Activated naive CD8-positive, alpha-beta T cell treated with anti-CD3 and anti-CD28 coated beads, Interleukin-2, amount 50 U/mL, for 24 hours (primary cell): ENCODE measurements at regions not wholly inside any gene's neighbourhood (a gene's known extent, or its start where the extent isn't known, plus 50 kb on each side); places are given as distances from the start of the nearest gene placed in this dataset.
"Not testable (repeated sequence)": the region's sequence is repeated elsewhere in the genome, so short reads cannot be mapped to it uniquely, and the experiment has no call there.

Source experiments
- ATAC-seq: fragments of 150-1000 bp; cut with Tn5 transposase; one replicate; pipeline ENCODE4 v1.10.0; 2021
- DNase-seq: peaks from one replicate; pipeline ENCODE4 v3.0.0; 2021
- H3K27ac Mint-ChIP-seq: one replicate; pipeline ENCODE4 v1.8.0; 2021; ENCODE audit warnings: mild to moderate bottlenecking, mixed read lengths
- H3K27me3 Mint-ChIP-seq: one replicate; pipeline ENCODE4 v1.8.0; 2021; ENCODE audit warnings: mixed read lengths
- H3K36me3 Mint-ChIP-seq: one replicate; pipeline ENCODE4 v1.8.0; 2021; ENCODE audit warnings: low read depth, mixed read lengths
- H3K4me1 Mint-ChIP-seq: one replicate; pipeline ENCODE4 v1.8.0; 2021; ENCODE audit warnings: mixed read lengths
- H3K4me3 Mint-ChIP-seq: one replicate; pipeline ENCODE4 v1.8.0; 2021; ENCODE audit warnings: mild to moderate bottlenecking, moderate library complexity, mixed read lengths
- H3K9me3 Mint-ChIP-seq: one replicate; pipeline ENCODE4 v1.8.0; 2021; ENCODE audit warnings: mixed read lengths

GRCh38 chr2:82005889-82006288 is 1701.3 kb upstream of the LRRTM1 start:
- DNase-seq, H3K4me3 Mint-ChIP-seq: not testable (repeated sequence)

GRCh38 chr2:82001614-82002013 is 1697.1 kb upstream of the LRRTM1 start:
- H3K27me3 Mint-ChIP-seq: no peaks in the 10 kb centered on the region
- H3K9me3 Mint-ChIP-seq: peaks cover 12% of the 10 kb centered on the region
- no peak overlapping the region for H3K4me3 Mint-ChIP-seq
- H3K4me1 Mint-ChIP-seq: no peaks in the 10 kb centered on the region
- no peaks in the 10 kb centered on the region for H3K36me3 Mint-ChIP-seq
- ATAC-seq: no peak
- DNase-seq: no peak
- no peak overlapping the region for H3K27ac Mint-ChIP-seq

More at GRCh38 chr2:82005889-82006288, 1701.3 kb upstream of the LRRTM1 start:
- H3K4me1 Mint-ChIP-seq, ATAC-seq, H3K27me3 Mint-ChIP-seq, H3K27ac Mint-ChIP-seq, H3K36me3 Mint-ChIP-seq: not testable (repeated sequence)
- peaks cover 13% of the 10 kb centered on the region for H3K9me3 Mint-ChIP-seq

GRCh38 chr2:82000606-82001005 is 1696.1 kb upstream of the LRRTM1 start:
- no peaks in the 10 kb centered on the region for H3K4me1 Mint-ChIP-seq
- DNase-seq: no peak
- no peak overlapping the region for H3K27ac Mint-ChIP-seq
- H3K9me3 Mint-ChIP-seq: peaks cover 12% of the 10 kb centered on the region
- ATAC-seq: no peak
- no peaks in the 10 kb centered on the region for H3K27me3 Mint-ChIP-seq
- no peak overlapping the region for H3K4me3 Mint-ChIP-seq
- no peaks in the 10 kb centered on the region for H3K36me3 Mint-ChIP-seq

GRCh38 chr2:81996332-81996731 is 1691.8 kb upstream of the LRRTM1 start:
- DNase-seq (no peak), ATAC-seq (no peak)
- H3K9me3 Mint-ChIP-seq: peaks cover 7% of the 10 kb centered on the region
- H3K27ac Mint-ChIP-seq: no peak overlapping the region
- H3K27me3 Mint-ChIP-seq: no peaks in the 10 kb centered on the region
- no peaks in the 10 kb centered on the region for H3K4me1 Mint-ChIP-seq
- no peak overlapping the region for H3K4me3 Mint-ChIP-seq
- H3K36me3 Mint-ChIP-seq: no peaks in the 10 kb centered on the region

GRCh38 chr2:81991282-81991681 is 1686.7 kb upstream of the LRRTM1 start:
- Mint-ChIP-seq H3K4me1 (no peaks in the 10 kb centered on the region), H3K4me3 (no peak overlapping the region), H3K9me3 (no peaks in the 10 kb centered on the region), H3K27me3 (no peaks in the 10 kb centered on the region), H3K36me3 (no peaks in the 10 kb centered on the region), H3K27ac (no peak overlapping the region)
- ATAC-seq: no peak
- DNase-seq: no peak

GRCh38 chr2:81987370-81987769 is 1682.8 kb upstream of the LRRTM1 start:
- Mint-ChIP-seq H3K27ac (no peak overlapping the region), H3K4me3 (no peak overlapping the region), H3K4me1 (no peaks in the 10 kb centered on the region), H3K9me3 (no peaks in the 10 kb centered on the region), H3K36me3 (no peaks in the 10 kb centered on the region), H3K27me3 (no peaks in the 10 kb centered on the region)
- DNase-seq (no peak), ATAC-seq (no peak)

- no peaks in the 10 kb centered on the region for H3K9me3 Mint-ChIP-seq
- no peak overlapping the region for H3K27ac Mint-ChIP-seq
- DNase-seq (no peak), ATAC-seq (no peak)
- H3K27me3 Mint-ChIP-seq: no peaks in the 10 kb centered on the region
- no peaks in the 10 kb centered on the region for H3K36me3 Mint-ChIP-seq
- no peak overlapping the region for H3K4me3 Mint-ChIP-seq
- H3K4me1 Mint-ChIP-seq: no peaks in the 10 kb centered on the region
Measured at GRCh38 chr2:81984969-81985637, 1680.6 kb upstream of the LRRTM1 start.

GRCh38 chr2:81981585-81981984 is 1677.0 kb upstream of the LRRTM1 start:
- DNase-seq: no peak
- ATAC-seq: no peak
- Mint-ChIP-seq H3K4me1 (no peaks in the 10 kb centered on the region), H3K36me3 (no peaks in the 10 kb centered on the region), H3K4me3 (no peak overlapping the region), H3K27me3 (no peaks in the 10 kb centered on the region), H3K27ac (no peak overlapping the region), H3K9me3 (peaks cover 4% of the 10 kb centered on the region)

- H3K9me3 Mint-ChIP-seq: peaks cover 4% of the 10 kb centered on the region
- ATAC-seq (no peak), DNase-seq (no peak)
- no peaks in the 10 kb centered on the region for H3K27me3 Mint-ChIP-seq
- H3K36me3 Mint-ChIP-seq: no peaks in the 10 kb centered on the region
- H3K4me3 Mint-ChIP-seq: no peak overlapping the region
- H3K4me1 Mint-ChIP-seq: no peaks in the 10 kb centered on the region
- H3K27ac Mint-ChIP-seq: no peak overlapping the region
Measured at GRCh38 chr2:81979086-81979485, 1674.5 kb upstream of the LRRTM1 start.

- no peaks in the 10 kb centered on the region for H3K36me3 Mint-ChIP-seq
- no peak for ATAC-seq
- no peak overlapping the region for H3K4me3 Mint-ChIP-seq
- no peak for DNase-seq
- H3K9me3 Mint-ChIP-seq: peaks cover 10% of the 10 kb centered on the region
- H3K4me1 Mint-ChIP-seq: no peaks in the 10 kb centered on the region
- H3K27me3 Mint-ChIP-seq: no peaks in the 10 kb centered on the region
- no peak overlapping the region for H3K27ac Mint-ChIP-seq
Measured at GRCh38 chr2:81976998-81977397, 1672.4 kb upstream of the LRRTM1 start.

GRCh38 chr2:81974216-81974615 is 1669.7 kb upstream of the LRRTM1 start:
- Mint-ChIP-seq H3K4me3 (no peak overlapping the region), H3K27me3 (no peaks in the 10 kb centered on the region), H3K4me1 (no peaks in the 10 kb centered on the region), H3K36me3 (no peaks in the 10 kb centered on the region), H3K9me3 (peaks cover 11% of the 10 kb centered on the region), H3K27ac (no peak overlapping the region)
- ATAC-seq (no peak), DNase-seq (no peak)

- no peak overlapping the region for H3K4me3 Mint-ChIP-seq
- peaks cover 14% of the 10 kb centered on the region for H3K9me3 Mint-ChIP-seq
- ATAC-seq (no peak), DNase-seq (no peak)
- H3K4me1 Mint-ChIP-seq: no peaks in the 10 kb centered on the region
- no peak overlapping the region for H3K27ac Mint-ChIP-seq
- H3K36me3 Mint-ChIP-seq: no peaks in the 10 kb centered on the region
- H3K27me3 Mint-ChIP-seq: no peaks in the 10 kb centered on the region
Measured at GRCh38 chr2:81942876-81943275, 1638.3 kb upstream of the LRRTM1 start.

- no peaks in the 10 kb centered on the region for H3K36me3 Mint-ChIP-seq
- H3K27me3 Mint-ChIP-seq: no peaks in the 10 kb centered on the region
- no peak overlapping the region for H3K4me3 Mint-ChIP-seq
- H3K27ac Mint-ChIP-seq: no peak overlapping the region
- DNase-seq (no peak), ATAC-seq (no peak)
- peaks cover 13% of the 10 kb centered on the region for H3K9me3 Mint-ChIP-seq
- H3K4me1 Mint-ChIP-seq: no peaks in the 10 kb centered on the region
Measured at GRCh38 chr2:81942136-81942680, 1637.7 kb upstream of the LRRTM1 start.

GRCh38 chr2:81940266-81940955 is 1635.9 kb upstream of the LRRTM1 start:
- H3K4me3 Mint-ChIP-seq: no peak overlapping the region
- no peaks in the 10 kb centered on the region for H3K4me1 Mint-ChIP-seq
- H3K27me3 Mint-ChIP-seq: no peaks in the 10 kb centered on the region
- H3K9me3 Mint-ChIP-seq: peaks cover 5% of the 10 kb centered on the region
- no peak for DNase-seq
- ATAC-seq: no peak
- no peak overlapping the region for H3K27ac Mint-ChIP-seq
- H3K36me3 Mint-ChIP-seq: no peaks in the 10 kb centered on the region

- Mint-ChIP-seq H3K4me3 (no peak overlapping the region), H3K27ac (no peak overlapping the region), H3K9me3 (peaks cover 12% of the 10 kb centered on the region), H3K4me1 (no peaks in the 10 kb centered on the region), H3K27me3 (no peaks in the 10 kb centered on the region), H3K36me3 (no peaks in the 10 kb centered on the region)
- ATAC-seq: no peak
- no peak for DNase-seq
Measured at GRCh38 chr2:81937944-81938343, 1633.4 kb upstream of the LRRTM1 start.
